Peyer's patch (tissue), 4 donors: ENCODE measurements at regions not wholly inside any gene's neighbourhood (a gene's known extent, or its start where the extent isn't known, plus 50 kb on each side); places are given as distances from the start of the nearest gene placed in this dataset.

ENCODE experiments used
- DNase-seq, 3 donors: peaks; one replicate each; pipeline ENCODE4 v3.0.0-alpha.2; 2017 to 2019
- H3K27ac ChIP-seq, 4 donors: fragments of 200-600 bp; sonication (generic); one replicate each; pipeline ENCODE4 v1.5.1; 2016 to 2019
- H3K27me3 ChIP-seq, 2 donors: fragments of 200-600 bp; sonication (generic); one replicate each; pipeline ENCODE4 v1.5.1; 2019
- H3K36me3 ChIP-seq, 3 donors: fragments of 200-600 bp; sonication (generic); one replicate each; pipeline ENCODE4 v1.5.1; 2016 to 2019
- H3K4me1 ChIP-seq, 4 donors: fragments of 200-600 bp; sonication (generic); one replicate each; pipeline ENCODE4 v1.5.1; 2016 to 2019
- H3K4me3 ChIP-seq, 4 donors: fragments of 200-600 bp; sonication (generic); 1 replicate in 3 of 4; 2 replicates in 1 of 4; pipeline ENCODE4 v1.5.1; 2016 to 2019; ENCODE audit warnings: mild to moderate bottlenecking in 1 of 4
- H3K9me3 ChIP-seq, 4 donors: fragments of 200-600 bp; sonication (generic); one replicate each; pipeline ENCODE4 v1.5.1; 2016 to 2019; ENCODE audit warnings: mild to moderate bottlenecking in 1 of 4
- CTCF ChIP-seq, 6 experiments: fragments of 450-650 bp in 4 of 6; fragments of 200-600 bp in 2 of 6; sonication (generic) in 1 of 6; IDR thresholded peaks; one replicate each; pipeline ENCODE4 v1.5.1; 2017 to 2019; ENCODE audit warnings: antibody characterized with exemption in 6 of 6, mild to moderate bottlenecking in 3 of 6, moderate library complexity in 1 of 6
- POLR2A ChIP-seq, 2 donors: fragments of 450-650 bp; IDR thresholded peaks; one replicate each; pipeline ENCODE4 v1.5.1; 2017; ENCODE audit warnings: antibody characterized with exemption in 2 of 2, mild to moderate bottlenecking in 2 of 2, moderate library complexity in 2 of 2

- Histone ChIP-seq H3K4me3 (no peak overlapping the region), H3K4me1 (no peaks in the 10 kb centered on the region), H3K27ac (no peak overlapping the region), H3K27me3 (no peaks in the 10 kb centered on the region), H3K9me3 (no peaks in the 10 kb centered on the region), H3K36me3 (no peaks in the 10 kb centered on the region)
- DNase-seq = peak in 1 of 3 donors; percentile 32
- TF ChIP-seq POLR2A (IDR thresholded peaks at IDR 0.05) = no peak
- no peak for TF ChIP-seq CTCF (IDR thresholded peaks at IDR 0.05)
Measured at GRCh38 chr22:44438481-44439131, 59.4 kb downstream of the RTL6 start.

GRCh38 chr22:44438056-44438455 is 60.0 kb downstream of the RTL6 start:
- H3K9me3 ChIP-seq = no peaks in the 10 kb centered on the region
- H3K27me3 ChIP-seq = no peaks in the 10 kb centered on the region
- TF ChIP-seq CTCF (IDR thresholded peaks at IDR 0.05) (no peak), POLR2A (IDR thresholded peaks at IDR 0.05) (no peak)
- no peak overlapping the region for H3K27ac ChIP-seq
- H3K4me1 ChIP-seq = no peaks in the 10 kb centered on the region
- H3K4me3 ChIP-seq = no peak overlapping the region
- DNase-seq = no peak
- H3K36me3 ChIP-seq = no peaks in the 10 kb centered on the region

DNA sequence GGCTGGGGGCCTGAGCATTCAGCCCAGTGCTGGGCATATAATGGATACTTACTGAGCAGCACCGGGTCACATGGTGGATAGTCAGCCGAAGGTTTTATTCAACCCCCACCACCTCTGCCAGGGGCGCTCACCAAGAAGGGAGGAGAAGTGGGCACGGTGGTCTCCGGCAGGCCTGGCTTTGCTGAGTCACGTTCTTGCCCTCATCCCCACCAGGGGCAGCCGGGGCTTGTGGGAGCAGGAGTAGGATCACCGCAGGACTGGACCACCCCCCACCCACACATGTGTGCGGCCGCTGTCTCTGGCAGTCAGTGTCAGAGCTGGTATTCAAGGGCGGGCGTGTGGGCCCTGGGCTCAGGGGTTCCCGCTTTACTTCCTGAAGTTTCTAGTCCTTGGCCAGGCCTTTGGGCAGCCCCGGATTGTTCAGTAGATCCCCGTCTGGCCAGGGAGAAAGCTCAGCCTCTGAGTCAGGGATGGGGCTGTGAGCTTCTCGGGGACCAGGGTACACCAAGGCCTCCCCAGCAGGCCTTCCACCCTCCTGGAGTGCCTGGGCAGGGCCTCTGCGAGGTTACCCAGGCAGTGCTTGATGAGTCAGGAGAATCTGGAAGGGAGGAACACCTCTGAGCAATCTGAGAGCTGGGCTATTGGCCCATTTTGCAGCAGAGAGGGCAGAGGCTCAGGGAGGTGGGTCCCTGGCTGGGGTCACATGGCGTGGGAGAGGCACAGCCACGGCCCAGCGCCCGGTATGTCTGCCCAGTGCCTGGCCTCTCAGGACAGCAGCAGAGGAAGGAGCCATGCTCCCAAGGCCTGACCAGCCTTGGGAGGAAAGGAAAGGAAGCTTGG is 60.6 kb downstream of the RTL6 start:
- TF ChIP-seq POLR2A (IDR thresholded peaks at IDR 0.05) (no peak), CTCF (IDR thresholded peaks at IDR 0.05) (no peak)
- no peaks in the 10 kb centered on the region for H3K36me3 ChIP-seq
- H3K27me3 ChIP-seq = no peaks in the 10 kb centered on the region
- H3K4me1 ChIP-seq = no peaks in the 10 kb centered on the region
- no peak overlapping the region for H3K27ac ChIP-seq
- no peaks in the 10 kb centered on the region for H3K9me3 ChIP-seq
- H3K4me3 ChIP-seq = no peak overlapping the region
- peak in 1 of 3 donors; percentile 42 for DNase-seq

- Histone ChIP-seq H3K4me3 (no peak overlapping the region), H3K27me3 (no peaks in the 10 kb centered on the region), H3K27ac (no peak overlapping the region), H3K9me3 (no peaks in the 10 kb centered on the region), H3K36me3 (no peaks in the 10 kb centered on the region), H3K4me1 (no peaks in the 10 kb centered on the region)
- no peak for TF ChIP-seq POLR2A (IDR thresholded peaks at IDR 0.05)
- TF ChIP-seq CTCF (IDR thresholded peaks at IDR 0.05) = no peak
- DNase-seq = peak in 1 of 3 donors; percentile 30
Measured at GRCh38 chr22:44436736-44437135, 61.3 kb downstream of the RTL6 start.

DNA sequence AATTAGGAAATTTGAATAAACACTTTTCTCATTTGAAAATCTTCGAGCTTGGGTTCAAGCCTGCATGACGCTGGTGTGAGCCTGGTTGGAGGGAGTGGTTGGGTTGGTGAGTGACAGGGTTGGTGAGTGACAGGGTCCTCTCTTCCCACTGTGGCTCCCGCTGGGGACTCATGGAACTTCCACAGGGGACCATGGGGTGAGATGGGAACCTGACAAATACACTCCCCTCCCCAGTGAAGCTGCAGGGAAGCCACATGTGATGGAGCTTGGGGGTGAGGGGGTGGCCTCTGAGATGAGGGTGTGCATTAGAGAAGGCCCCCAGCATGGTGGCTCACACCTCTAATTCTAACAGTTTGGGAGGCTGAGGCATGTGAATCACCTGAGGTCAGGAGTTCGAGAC is 66.8 kb downstream of the RTL6 start:
- no peaks in the 10 kb centered on the region for H3K4me1 ChIP-seq
- no peaks in the 10 kb centered on the region for H3K27me3 ChIP-seq
- DNase-seq = no peak
- no peaks in the 10 kb centered on the region for H3K36me3 ChIP-seq
- H3K9me3 ChIP-seq = no peaks in the 10 kb centered on the region
- no peak overlapping the region for H3K27ac ChIP-seq
- no peak overlapping the region for H3K4me3 ChIP-seq
- TF ChIP-seq POLR2A (IDR thresholded peaks at IDR 0.05) = no peak
- TF ChIP-seq CTCF (IDR thresholded peaks at IDR 0.05) = no peak
